HCT116 (cell line): ENCODE measurements at regions not wholly inside any gene's neighbourhood (a gene's known extent, or its start where the extent isn't known, plus 50 kb on each side); places are given as distances from the start of the nearest gene placed in this dataset.

Experiments
- ATAC-seq: fragments of 200-7000 bp; cut with Tn5 transposase; 2 replicates; pipeline ENCODE4 v1.9.1; 2020; ENCODE audit warnings: mild to moderate bottlenecking, moderate library complexity
- BruUV-seq: library from RNA; stranded (reverse); fragments of 400-500 nt; replicated peaks from 2 replicates; lab custom pipeline; 2021; lab: Mats Ljungman, UMichigan
- CTCF ChIA-PET: fragments of 300-600 bp; sonication (Branson Sonifier 250); formaldehyde crosslinking; loops from one replicate; lab custom pipeline; 2021; ENCODE audit warnings: antibody characterized with exemption; lab: Charles Lee
- POLR2A ChIA-PET: fragments of 300-600, 350-600 bp; sonication (Branson Sonifier 250); formaldehyde crosslinking; loops from one replicate; lab custom pipeline; 2021; ENCODE audit warnings: antibody characterized with exemption; lab: Charles Lee
- RAD21 ChIA-PET, 2 experiments: fragments of 300-600 bp; sonication (Branson Sonifier 250); formaldehyde crosslinking; loops; one replicate each; lab custom pipeline; 2023; ENCODE audit warnings: low total read pairs in 2 of 2; ENCODE audit not compliant: uncharacterized antibody in 2 of 2, unreplicated experiment in 2 of 2, low non-redundant PET in 1 of 2; lab: Charles Lee
- DNase-seq: peaks from one replicate; pipeline ENCODE4 v3.0.0-alpha.2; 2010; ENCODE audit warnings: low read depth, low spot score
- H2AFZ ChIP-seq: fragments of 200-600 bp; shearing (Covaris generic), sonication (generic); 2 replicates; pipeline ENCODE4 v1.6.1; 2017; ENCODE audit warnings: low read depth, mixed run types, mixed read lengths, antibody characterized with exemption, low read length; ENCODE audit not compliant: poor library complexity, severe bottlenecking
- H3K27ac ChIP-seq: 2 replicates; pipeline ENCODE4 v1.5.1; 2012; ENCODE audit warnings: low read depth, low read length
- H3K27me3 ChIP-seq: fragments of 200-600 bp; sonication (generic); 2 replicates; pipeline ENCODE4 v1.6.1; 2016; ENCODE audit warnings: mixed run types, low read length, mixed read lengths; ENCODE audit not compliant: insufficient read depth
- H3K36me3 ChIP-seq, 2 experiments: fragments of 200-500 bp in 1 of 2; fragments of 200-600 bp in 1 of 2; sonication (Bioruptor generic) in 1 of 2; sonication (generic) in 1 of 2; 2 replicates each; pipeline versions ENCODE4 v1.5.1 to v1.6.1; 2014 to 2016; ENCODE audit warnings: low read length in 2 of 2, inconsistent platforms in 1 of 2, mixed read lengths in 1 of 2, mixed run types in 1 of 2; ENCODE audit not compliant: insufficient read depth in 2 of 2, control insufficient read depth in 1 of 2
- H3K4me1 ChIP-seq, 2 experiments: fragments of 200-600 bp in 1 of 2; sonication (generic) in 1 of 2; 2 replicates each; pipeline versions ENCODE4 v1.5.1 to v1.6.1; 2012 to 2017; ENCODE audit warnings: low read length in 2 of 2, inconsistent platforms in 1 of 2, mild to moderate bottlenecking in 1 of 2, mixed read lengths in 1 of 2, mixed run types in 1 of 2, moderate library complexity in 1 of 2; ENCODE audit not compliant: insufficient read depth in 2 of 2, control insufficient read depth in 1 of 2
- H3K4me2 ChIP-seq: fragments of 200-600 bp; sonication (generic); 2 replicates; pipeline ENCODE4 v1.6.1; 2017; ENCODE audit warnings: mixed run types, low read length, mixed read lengths
- H3K4me3 ChIP-seq, 2 experiments: fragments of 200-600 bp in 1 of 2; sonication (generic) in 1 of 2; replicated peaks in 1 of 2; 2 replicates each; pipeline ENCODE4 v1.5.1; 2011 to 2016; ENCODE audit warnings: low read length in 2 of 2, control low read depth in 1 of 2, low read depth in 1 of 2, mild to moderate bottlenecking in 1 of 2, mixed read lengths in 1 of 2, mixed run types in 1 of 2
- H3K79me2 ChIP-seq: fragments of 200-600 bp; sonication (generic); 2 replicates; pipeline ENCODE4 v1.6.1; 2017; ENCODE audit warnings: mild to moderate bottlenecking, mixed run types, low read length, moderate library complexity, mixed read lengths; ENCODE audit not compliant: insufficient read depth
- H3K9ac ChIP-seq: fragments of 200-600 bp; sonication (generic); 2 replicates; pipeline ENCODE4 v1.6.1; 2016; ENCODE audit warnings: low read length, mixed read lengths
- H3K9me2 ChIP-seq: fragments of 200-600 bp; sonication (generic), shearing (Covaris generic); 2 replicates; pipeline ENCODE4 v1.6.1; 2017; ENCODE audit warnings: mixed run types, mild to moderate bottlenecking, moderate library complexity; ENCODE audit not compliant: insufficient read depth
- H3K9me3 ChIP-seq, 2 experiments: fragments of 200-500 bp in 1 of 2; fragments of 200-600 bp in 1 of 2; sonication (Bioruptor generic) in 1 of 2; sonication (generic) in 1 of 2; 2 replicates each; pipeline ENCODE4 v1.6.1; 2014 to 2017; ENCODE audit warnings: low read length in 2 of 2, mixed read lengths in 2 of 2, inconsistent platforms in 1 of 2, low read depth in 1 of 2, mild to moderate bottlenecking in 1 of 2, mixed run types in 1 of 2, moderate library complexity in 1 of 2; ENCODE audit not compliant: control insufficient read depth in 1 of 2, insufficient read depth in 1 of 2
- H4K20me1 ChIP-seq: fragments of 200-600 bp; sonication (generic), shearing (Covaris generic); 2 replicates; pipeline ENCODE4 v1.6.1; 2017; ENCODE audit warnings: mixed run types, mild to moderate bottlenecking, moderate library complexity; ENCODE audit not compliant: insufficient read depth
- CBX3 ChIP-seq: IDR thresholded peaks from 2 replicates; pipeline ENCODE4 v1.6.1; 2012; ENCODE audit warnings: low read depth
- CEBPB ChIP-seq: IDR thresholded peaks from 2 replicates; pipeline ENCODE4 v1.6.1; 2012; ENCODE audit warnings: low read depth
- CTCF ChIP-seq, 3 experiments: fragments of 200-600 bp in 1 of 3; sonication (generic) in 1 of 3; IDR thresholded peaks in 2 of 3; conservative IDR thresholded peaks in 1 of 3; 2 replicates each; pipeline ENCODE4 v1.5.1; 2012 to 2017; ENCODE audit warnings: low read depth in 2 of 3, low read length in 2 of 3, antibody characterized with exemption in 1 of 3, borderline replicate concordance in 1 of 3, control low read depth in 1 of 3, mild to moderate bottlenecking in 1 of 3, mixed read lengths in 1 of 3, mixed run types in 1 of 3, moderate library complexity in 1 of 3; ENCODE audit not compliant: insufficient read depth in 1 of 3
- EGR1 ChIP-seq: IDR thresholded peaks from 2 replicates; pipeline ENCODE4 v1.6.1; 2012; ENCODE audit warnings: low read depth
- ELF1 ChIP-seq: IDR thresholded peaks from 2 replicates; pipeline ENCODE4 v1.6.1; 2012; ENCODE audit warnings: low read depth, borderline replicate concordance
- EZH2phosphoT487 ChIP-seq: fragments of 200-600 bp; IDR thresholded peaks from 2 replicates; pipeline ENCODE4 v1.6.1; 2018; ENCODE audit warnings: antibody characterized with exemption, borderline replicate concordance
- FOSL1 ChIP-seq: IDR thresholded peaks from 2 replicates; pipeline ENCODE4 v1.6.1; 2012; ENCODE audit warnings: low read depth
- JUND ChIP-seq: IDR thresholded peaks from 2 replicates; pipeline ENCODE4 v1.6.1; 2012
- MAX ChIP-seq: IDR thresholded peaks from 2 replicates; pipeline ENCODE4 v1.6.1; 2012
- POLR2A ChIP-seq: IDR thresholded peaks from 2 replicates; pipeline ENCODE4 v1.7.0; 2011; ENCODE audit warnings: borderline replicate concordance; ENCODE audit not compliant: insufficient read depth, insufficient read length; ENCODE audit errors: extremely low read depth
- POLR2AphosphoS5 ChIP-seq: IDR thresholded peaks from 2 replicates; pipeline ENCODE4 v1.6.1; 2011; ENCODE audit warnings: mild to moderate bottlenecking, low read depth, low read length, moderate library complexity
- RAD21 ChIP-seq: IDR thresholded peaks from 2 replicates; pipeline ENCODE4 v1.6.1; 2012; ENCODE audit warnings: low read depth, mild to moderate bottlenecking
- SIN3A ChIP-seq: IDR thresholded peaks from 2 replicates; pipeline ENCODE4 v1.6.1; 2012; ENCODE audit warnings: low read depth
- SRF ChIP-seq: IDR thresholded peaks from 2 replicates; pipeline ENCODE4 v1.6.1; 2012; ENCODE audit warnings: low read depth
- YY1 ChIP-seq: IDR thresholded peaks from 2 replicates; pipeline ENCODE4 v1.6.1; 2011; ENCODE audit warnings: low read length, low read depth, moderate library complexity, mild to moderate bottlenecking; ENCODE audit not compliant: insufficient replicate concordance; ENCODE audit errors: extremely low read depth
- ZFX ChIP-seq: fragments of 450-650 bp; IDR thresholded peaks from 2 replicates; pipeline ENCODE4 v1.6.1; 2017
- intact Hi-C: fragments of 100-400 bp; cut with micrococcal nuclease; formaldehyde crosslinking; loops from 2 replicates; pipeline ENCODE4 v1.10.0; 2022
- TF ChIP-seq, protein P1 (sequence below): IDR thresholded peaks from 2 replicates; pipeline ENCODE4 v1.6.1; 2012
- TF ChIP-seq, protein P2 (sequence below): IDR thresholded peaks from 2 replicates; pipeline ENCODE4 v1.6.1; 2011; ENCODE audit warnings: mild to moderate bottlenecking, low read length, moderate library complexity; ENCODE audit not compliant: insufficient replicate concordance; ENCODE audit errors: extremely low read depth
- TF ChIP-seq, protein P3 (sequence below): IDR thresholded peaks from 2 replicates; pipeline ENCODE4 v1.6.1; 2012; ENCODE audit warnings: low read depth

DNA sequence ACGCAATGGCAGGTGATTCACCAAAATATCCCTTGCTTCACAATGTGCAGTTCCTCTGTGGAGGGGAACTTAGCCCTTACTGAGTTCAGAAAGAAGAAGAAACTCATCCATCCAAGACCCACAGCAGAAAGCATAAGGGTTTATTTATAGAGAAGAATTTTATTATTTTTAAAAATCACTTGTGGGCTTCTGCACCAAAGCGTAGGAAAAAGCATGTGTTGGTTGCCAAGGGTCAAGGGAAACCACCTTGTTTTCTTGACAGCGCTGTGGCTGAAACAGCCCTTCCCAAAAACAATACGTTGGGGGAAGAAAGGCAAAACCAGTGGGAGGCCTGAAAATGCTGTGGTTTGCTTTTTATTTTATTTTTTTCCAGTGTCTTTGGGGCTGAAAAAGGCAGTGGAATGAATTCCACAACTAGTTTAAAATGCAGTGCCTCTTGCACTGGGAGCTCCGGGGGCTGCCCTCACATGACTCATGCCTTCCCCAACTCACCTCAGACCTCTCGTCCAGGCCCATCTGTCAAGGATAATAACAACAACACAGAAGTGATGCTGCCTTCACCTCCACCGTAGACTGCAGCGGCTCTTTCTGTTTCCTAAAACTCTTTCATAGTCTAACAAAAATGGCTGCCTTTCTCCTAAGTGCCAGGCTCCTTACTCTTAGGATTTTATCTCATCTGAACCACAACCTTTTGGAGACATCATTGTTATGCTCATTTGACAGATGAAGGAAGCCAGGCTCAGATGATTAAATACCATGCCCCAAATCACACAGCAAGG, 224.2 kb upstream of the JUN start:
- Histone ChIP-seq H3K4me3 (no peak overlapping the region), H3K27ac (no peak overlapping the region), H3K36me3 (no peaks in the 10 kb centered on the region), H4K20me1 (no peaks in the 10 kb centered on the region), H2AFZ (no peak overlapping the region), H3K9ac (no peak overlapping the region), H3K4me2 (no peak overlapping the region), H3K4me1 (peaks cover 0 to 6% of the 10 kb centered on the region in 2 experiments; a peak in 1 of 4 replicates), H3K27me3 (no peaks in the 10 kb centered on the region), H3K9me2 (no peaks in the 10 kb centered on the region), H3K79me2 (no peaks in the 10 kb centered on the region), H3K9me3 (no peaks in the 10 kb centered on the region)
- ChIA-PET RAD21 (no interaction called here), CTCF (no interaction called here), POLR2A (no interaction called here)
- no TSS peak for BruUV-seq
- ATAC-seq (no peak), DNase-seq (no peak)
- TF ChIP-seq, protein P1, sequence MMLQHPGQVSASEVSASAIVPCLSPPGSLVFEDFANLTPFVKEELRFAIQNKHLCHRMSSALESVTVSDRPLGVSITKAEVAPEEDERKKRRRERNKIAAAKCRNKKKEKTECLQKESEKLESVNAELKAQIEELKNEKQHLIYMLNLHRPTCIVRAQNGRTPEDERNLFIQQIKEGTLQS, result no peak
- TF ChIP-seq CTCF (IDR thresholded peaks at IDR 0.05 in 2 of 3, conservative IDR thresholded peaks at IDR 0.05 in 1 of 3; ENCODE audit: borderline replicate concordance in 1 of 3, insufficient read depth in 1 of 3, low read depth in 2 of 3, low read length in 2 of 3), result no peak
- TF ChIP-seq ZFX, result no peak
- TF ChIP-seq, protein P2, sequence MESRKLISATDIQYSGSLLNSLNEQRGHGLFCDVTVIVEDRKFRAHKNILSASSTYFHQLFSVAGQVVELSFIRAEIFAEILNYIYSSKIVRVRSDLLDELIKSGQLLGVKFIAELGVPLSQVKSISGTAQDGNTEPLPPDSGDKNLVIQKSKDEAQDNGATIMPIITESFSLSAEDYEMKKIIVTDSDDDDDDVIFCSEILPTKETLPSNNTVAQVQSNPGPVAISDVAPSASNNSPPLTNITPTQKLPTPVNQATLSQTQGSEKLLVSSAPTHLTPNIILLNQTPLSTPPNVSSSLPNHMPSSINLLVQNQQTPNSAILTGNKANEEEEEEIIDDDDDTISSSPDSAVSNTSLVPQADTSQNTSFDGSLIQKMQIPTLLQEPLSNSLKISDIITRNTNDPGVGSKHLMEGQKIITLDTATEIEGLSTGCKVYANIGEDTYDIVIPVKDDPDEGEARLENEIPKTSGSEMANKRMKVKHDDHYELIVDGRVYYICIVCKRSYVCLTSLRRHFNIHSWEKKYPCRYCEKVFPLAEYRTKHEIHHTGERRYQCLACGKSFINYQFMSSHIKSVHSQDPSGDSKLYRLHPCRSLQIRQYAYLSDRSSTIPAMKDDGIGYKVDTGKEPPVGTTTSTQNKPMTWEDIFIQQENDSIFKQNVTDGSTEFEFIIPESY, result no peak
- TF ChIP-seq, protein P3, sequence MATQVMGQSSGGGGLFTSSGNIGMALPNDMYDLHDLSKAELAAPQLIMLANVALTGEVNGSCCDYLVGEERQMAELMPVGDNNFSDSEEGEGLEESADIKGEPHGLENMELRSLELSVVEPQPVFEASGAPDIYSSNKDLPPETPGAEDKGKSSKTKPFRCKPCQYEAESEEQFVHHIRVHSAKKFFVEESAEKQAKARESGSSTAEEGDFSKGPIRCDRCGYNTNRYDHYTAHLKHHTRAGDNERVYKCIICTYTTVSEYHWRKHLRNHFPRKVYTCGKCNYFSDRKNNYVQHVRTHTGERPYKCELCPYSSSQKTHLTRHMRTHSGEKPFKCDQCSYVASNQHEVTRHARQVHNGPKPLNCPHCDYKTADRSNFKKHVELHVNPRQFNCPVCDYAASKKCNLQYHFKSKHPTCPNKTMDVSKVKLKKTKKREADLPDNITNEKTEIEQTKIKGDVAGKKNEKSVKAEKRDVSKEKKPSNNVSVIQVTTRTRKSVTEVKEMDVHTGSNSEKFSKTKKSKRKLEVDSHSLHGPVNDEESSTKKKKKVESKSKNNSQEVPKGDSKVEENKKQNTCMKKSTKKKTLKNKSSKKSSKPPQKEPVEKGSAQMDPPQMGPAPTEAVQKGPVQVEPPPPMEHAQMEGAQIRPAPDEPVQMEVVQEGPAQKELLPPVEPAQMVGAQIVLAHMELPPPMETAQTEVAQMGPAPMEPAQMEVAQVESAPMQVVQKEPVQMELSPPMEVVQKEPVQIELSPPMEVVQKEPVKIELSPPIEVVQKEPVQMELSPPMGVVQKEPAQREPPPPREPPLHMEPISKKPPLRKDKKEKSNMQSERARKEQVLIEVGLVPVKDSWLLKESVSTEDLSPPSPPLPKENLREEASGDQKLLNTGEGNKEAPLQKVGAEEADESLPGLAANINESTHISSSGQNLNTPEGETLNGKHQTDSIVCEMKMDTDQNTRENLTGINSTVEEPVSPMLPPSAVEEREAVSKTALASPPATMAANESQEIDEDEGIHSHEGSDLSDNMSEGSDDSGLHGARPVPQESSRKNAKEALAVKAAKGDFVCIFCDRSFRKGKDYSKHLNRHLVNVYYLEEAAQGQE, result no peak
- TF ChIP-seq JUND, result no peak
- no peak for TF ChIP-seq ELF1
- TF ChIP-seq RAD21, result no peak
- TF ChIP-seq POLR2A, result no peak
- TF ChIP-seq MAX, result no peak
- TF ChIP-seq SRF, result no peak
- no peak for TF ChIP-seq EZH2phosphoT487
- TF ChIP-seq CEBPB, result no peak
- no peak for TF ChIP-seq CBX3
- TF ChIP-seq POLR2AphosphoS5, result no peak
- TF ChIP-seq YY1, result no peak
- no peak for TF ChIP-seq EGR1
- TF ChIP-seq FOSL1, result no peak
- no peak for TF ChIP-seq SIN3A
- intact Hi-C loops, result no loop called here
